ENCODE measurements at regions not wholly inside any gene's neighbourhood (a gene's known extent, or its start where the extent isn't known, plus 50 kb on each side); places are given as distances from the start of the nearest gene placed in this dataset.
"Not testable (repeated sequence)": the region's sequence is repeated elsewhere in the genome, so short reads cannot be mapped to it uniquely, and the experiment has no call there.

DNA sequence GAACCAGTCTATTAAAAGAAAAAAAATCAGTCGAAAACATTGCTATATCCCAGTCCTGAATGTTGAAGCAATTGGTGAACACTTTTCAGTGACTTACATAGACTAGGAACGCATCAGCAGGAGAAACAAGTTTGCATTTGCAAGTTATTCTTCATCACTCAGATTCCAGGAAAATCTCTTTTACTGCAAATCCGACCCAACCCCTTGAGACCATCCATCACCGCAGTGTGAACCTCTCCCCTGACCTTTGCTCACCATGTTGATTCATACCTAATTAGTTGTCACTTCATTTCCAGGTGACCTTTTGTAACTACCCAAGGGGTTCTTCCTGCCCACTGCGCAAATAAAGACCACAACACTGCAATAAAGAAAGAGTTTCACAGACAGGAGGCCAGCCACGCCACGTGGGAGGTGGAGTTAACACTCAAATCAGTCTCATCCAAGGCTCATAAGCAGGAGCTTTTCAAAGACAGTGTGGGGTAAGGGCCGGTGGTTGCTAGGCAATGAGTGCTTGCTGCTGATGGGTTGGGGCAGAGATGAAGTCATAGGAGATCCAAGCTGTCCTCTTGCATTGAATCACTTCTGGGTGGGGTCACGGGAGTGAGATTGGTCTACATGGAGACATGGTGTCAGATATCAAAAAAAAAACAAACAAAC lies 241.3 kb upstream of the TMEM132C start:
- no peak for TF ChIP-seq CTCF (IDR thresholded peaks at IDR 0.05)
- POLR2A ChIA-PET, result no interaction called here
- Mint-ChIP-seq H3K36me3 (ENCODE audit: low read depth) (no peaks in the 10 kb centered on the region), H3K4me1 (ENCODE audit: low read depth) (no peaks in the 10 kb centered on the region), H3K9me3 (no peaks in the 10 kb centered on the region), H3K27ac (no peak overlapping the region), H3K4me3 (no peak overlapping the region), H3K27me3 (no peaks in the 10 kb centered on the region)
- CTCF ChIA-PET, result no interaction called here
- ATAC-seq (no peak), DNase-seq (no peak)
- intact Hi-C loops (cut with micrococcal nuclease), result no loop called here

GRCh38 chr12:128026696-128027574 lies 240.0 kb upstream of the TMEM132C start:
- Mint-ChIP-seq H3K9me3 (no peaks in the 10 kb centered on the region), H3K4me1 (ENCODE audit: low read depth) (no peaks in the 10 kb centered on the region), H3K27me3 (no peaks in the 10 kb centered on the region), H3K27ac (no peak overlapping the region), H3K4me3 (no peak overlapping the region), H3K36me3 (ENCODE audit: low read depth) (no peaks in the 10 kb centered on the region)
- ATAC-seq (no peak), DNase-seq (no peak)
- no peak for TF ChIP-seq CTCF (IDR thresholded peaks at IDR 0.05)
- intact Hi-C loops (cut with micrococcal nuclease), result no loop called here
- ChIA-PET POLR2A (no interaction called here), CTCF (interaction anchor here (0.7 kb wide), 1 partner anchor 42 kb away, joined by 3 read pairs; no protein-coding TSS in a partner anchor)

- Mint-ChIP-seq H3K27me3 (no peaks in the 10 kb centered on the region), H3K4me3 (no peak overlapping the region), H3K36me3 (ENCODE audit: low read depth) (no peaks in the 10 kb centered on the region), H3K9me3 (no peaks in the 10 kb centered on the region), H3K4me1 (ENCODE audit: low read depth) (no peaks in the 10 kb centered on the region), H3K27ac (no peak overlapping the region)
- CTCF ChIA-PET, result interaction anchor here (1.3 kb wide), 1 partner anchor 11 kb away, joined by 3 read pairs; no protein-coding TSS in a partner anchor
- intact Hi-C loops (cut with micrococcal nuclease), result no loop called here
- TF ChIP-seq CTCF (IDR thresholded peaks at IDR 0.05), result no peak
- DNase-seq (no peak), ATAC-seq (no peak)
- POLR2A ChIA-PET, result no interaction called here
Observed at GRCh38 chr12:128033473-128033872, 233.5 kb upstream of the TMEM132C start.

DNA sequence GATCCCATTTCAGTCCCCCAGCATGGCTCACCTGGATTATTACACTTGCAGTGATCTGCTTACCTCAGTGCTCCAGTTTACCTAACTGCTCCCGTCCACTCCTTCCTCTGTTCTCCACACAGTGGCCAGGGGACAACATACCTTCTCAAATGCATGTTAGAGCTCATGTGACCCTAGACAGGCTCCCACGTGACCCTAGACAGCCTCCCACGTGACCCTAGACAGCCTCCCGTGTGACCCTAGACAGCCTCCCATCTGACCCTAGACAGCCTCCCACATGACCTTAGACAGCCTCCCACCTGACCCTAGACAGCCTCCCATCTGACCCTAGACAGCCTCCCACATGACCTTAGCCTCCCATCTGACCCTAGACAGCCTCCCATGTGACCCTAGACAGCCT lies 226.0 kb upstream of the TMEM132C start:
- Mint-ChIP-seq H3K27ac (no peak overlapping the region), H3K36me3 (ENCODE audit: low read depth) (no peaks in the 10 kb centered on the region), H3K27me3 (no peaks in the 10 kb centered on the region), H3K9me3 (peaks cover 9% of the 10 kb centered on the region), H3K4me3 (no peak overlapping the region), H3K4me1 (ENCODE audit: low read depth) (no peaks in the 10 kb centered on the region)
- DNase-seq (no peak), ATAC-seq (no peak)
- POLR2A ChIA-PET, result no interaction called here
- intact Hi-C loops (cut with micrococcal nuclease), result no loop called here
- no peak for TF ChIP-seq CTCF (IDR thresholded peaks at IDR 0.05)
- CTCF ChIA-PET, result no interaction called here

DNA sequence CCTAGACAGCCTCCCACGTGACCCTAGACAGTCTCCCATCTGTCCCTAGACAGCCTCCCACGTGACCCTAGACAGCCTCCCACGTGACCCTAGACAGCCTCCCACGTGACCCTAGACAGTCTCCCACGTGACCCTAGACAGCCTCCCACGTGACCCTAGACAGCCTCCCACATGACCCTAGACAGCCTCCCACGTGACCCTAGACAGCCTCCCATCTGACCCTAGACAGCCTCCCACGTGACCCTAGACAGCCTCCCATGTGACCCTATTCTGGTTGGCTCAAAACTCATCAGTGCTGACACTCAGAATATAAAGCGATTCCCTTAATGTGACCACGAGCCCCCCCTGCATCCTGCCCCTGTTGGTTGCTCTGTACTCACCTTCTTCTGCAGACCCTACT lies 224.7 kb upstream of the TMEM132C start:
- H3K4me3 Mint-ChIP-seq; H3K27me3 Mint-ChIP-seq; CTCF ChIA-PET; H3K4me1 Mint-ChIP-seq (ENCODE audit: low read depth); H3K27ac Mint-ChIP-seq; H3K9me3 Mint-ChIP-seq; POLR2A ChIA-PET; DNase-seq; ATAC-seq; intact Hi-C loops (cut with micrococcal nuclease); H3K36me3 Mint-ChIP-seq (ENCODE audit: low read depth): not testable (repeated sequence)
